Activated naive CD8-positive, alpha-beta T cell treated with anti-CD3 and anti-CD28 coated beads for 36 hours (primary cell): ENCODE measurements at regions not wholly inside any gene's neighbourhood (a gene's known extent, or its start where the extent isn't known, plus 50 kb on each side); places are given as distances from the start of the nearest gene placed in this dataset.
"Not testable (repeated sequence)": the region's sequence is repeated elsewhere in the genome, so short reads cannot be mapped to it uniquely, and the experiment has no call there.

Source experiments
- DNase-seq: peaks from one replicate; pipeline ENCODE4 v3.0.0; 2021
- H3K27ac Mint-ChIP-seq: one replicate; pipeline ENCODE4 v1.8.0; 2022; ENCODE audit warnings: mild to moderate bottlenecking, moderate library complexity, mixed read lengths
- H3K27me3 Mint-ChIP-seq: one replicate; pipeline ENCODE4 v1.8.0; 2022; ENCODE audit warnings: mild to moderate bottlenecking, mixed read lengths
- H3K36me3 Mint-ChIP-seq: one replicate; pipeline ENCODE4 v1.8.0; 2021; ENCODE audit warnings: mild to moderate bottlenecking, mixed read lengths
- H3K4me1 Mint-ChIP-seq: one replicate; pipeline ENCODE4 v1.8.0; 2021; ENCODE audit warnings: mixed read lengths
- H3K4me3 Mint-ChIP-seq: one replicate; pipeline ENCODE4 v1.8.0; 2022; ENCODE audit warnings: mild to moderate bottlenecking, moderate library complexity, mixed read lengths
- H3K9me3 Mint-ChIP-seq: one replicate; pipeline ENCODE4 v1.8.0; 2022; ENCODE audit warnings: mixed read lengths

DNA sequence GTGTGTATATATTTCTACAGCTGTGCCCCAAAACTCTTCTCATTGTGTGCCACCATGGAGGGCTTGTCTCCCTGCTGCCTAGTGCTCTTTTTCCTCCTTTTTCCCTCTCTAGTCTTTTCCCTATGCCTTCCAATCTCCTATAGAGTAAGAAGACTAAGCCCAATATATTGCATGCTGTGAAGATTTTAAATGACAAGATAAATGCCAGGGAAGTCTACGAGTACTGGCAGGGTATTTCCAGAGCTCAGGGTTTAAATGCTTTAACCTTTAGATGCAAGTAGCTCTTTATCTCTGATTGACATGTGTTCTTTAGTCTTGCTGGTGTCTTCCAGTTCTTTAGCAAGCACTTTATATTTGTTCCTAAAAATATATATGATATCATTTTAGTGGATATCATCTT lies 200.7 kb downstream of the SLITRK1 start:
- no peaks in the 10 kb centered on the region for H3K27me3 Mint-ChIP-seq

DNA sequence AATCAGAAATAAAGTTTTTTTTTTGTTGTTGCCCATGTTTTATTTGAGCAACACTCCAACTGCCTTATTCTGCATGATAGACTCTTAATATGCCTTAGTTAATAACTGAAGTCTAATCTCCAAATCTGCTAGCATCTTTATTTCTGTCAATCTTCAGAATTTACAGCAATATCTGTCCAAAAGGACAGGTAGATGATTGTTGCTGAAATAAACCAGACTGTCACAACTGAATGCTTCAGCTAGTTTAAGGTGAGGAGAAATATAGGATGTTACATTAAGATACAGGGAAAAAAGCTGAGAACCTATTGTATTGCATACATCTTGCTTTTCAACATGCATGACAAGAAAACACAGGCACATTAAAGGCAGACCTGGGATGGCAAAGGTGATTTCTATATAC lies 204.3 kb downstream of the SLITRK1 start:
- Mint-ChIP-seq H3K27me3 (no peaks in the 10 kb centered on the region), H3K4me3 (no peak overlapping the region), H3K27ac (no peak overlapping the region), H3K36me3 (no peaks in the 10 kb centered on the region), H3K9me3 (no peaks in the 10 kb centered on the region), H3K4me1 (no peaks in the 10 kb centered on the region)
- no peak for DNase-seq

More for the DNA sequence above, 200.7 kb downstream of the SLITRK1 start:
- no peaks in the 10 kb centered on the region for H3K9me3 Mint-ChIP-seq
- no peak overlapping the region for H3K4me3 Mint-ChIP-seq
- H3K27ac Mint-ChIP-seq = no peak overlapping the region
- no peaks in the 10 kb centered on the region for H3K4me1 Mint-ChIP-seq
- DNase-seq = no peak
- H3K36me3 Mint-ChIP-seq = no peaks in the 10 kb centered on the region

DNA sequence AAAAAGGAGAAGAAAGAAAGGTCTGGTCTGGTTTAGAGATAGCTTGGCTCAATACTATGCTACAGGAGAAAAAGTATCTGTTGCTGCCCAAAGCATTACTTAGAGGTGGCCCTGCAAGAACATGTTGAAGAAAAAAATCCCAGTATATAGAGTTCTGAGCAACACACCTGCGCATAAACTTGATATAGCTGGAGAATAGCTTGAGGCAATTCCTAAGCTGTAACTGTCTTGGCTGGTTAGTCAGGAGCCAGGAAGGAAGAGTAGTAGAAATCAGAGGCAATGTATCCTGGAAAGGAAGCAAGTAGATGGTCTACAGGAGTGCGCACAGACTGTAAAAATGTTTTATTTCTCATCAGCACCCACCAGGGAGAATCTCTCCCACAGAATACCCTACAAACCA lies 209.7 kb downstream of the SLITRK1 start:
- no peak overlapping the region for H3K4me3 Mint-ChIP-seq
- DNase-seq = no peak
- H3K27ac Mint-ChIP-seq = no peak overlapping the region
- H3K9me3 Mint-ChIP-seq = peaks cover 2% of the 10 kb centered on the region
- no peaks in the 10 kb centered on the region for H3K27me3 Mint-ChIP-seq
- H3K4me1 Mint-ChIP-seq = no peaks in the 10 kb centered on the region
- H3K36me3 Mint-ChIP-seq = no peaks in the 10 kb centered on the region

DNA sequence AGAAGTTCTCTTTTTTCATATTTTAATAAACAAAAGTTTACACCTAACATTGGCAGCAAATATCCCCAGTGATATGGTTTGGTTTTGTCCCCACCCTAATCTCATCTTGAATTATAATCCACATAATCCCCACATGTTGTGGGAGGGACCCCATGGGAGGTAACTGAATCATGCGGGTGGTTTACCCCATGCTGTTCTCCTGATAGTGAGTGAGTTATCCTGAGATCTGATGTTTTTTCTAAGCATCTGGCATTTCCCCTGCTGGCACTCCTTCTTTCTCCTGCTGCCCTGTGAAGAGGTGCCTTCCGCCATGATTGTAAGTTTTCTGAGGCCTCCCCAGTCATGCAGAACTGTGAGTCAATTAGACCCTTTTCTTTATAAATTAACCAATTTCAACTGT lies 214.7 kb downstream of the SLITRK1 start:
- H3K4me3 Mint-ChIP-seq = no peak overlapping the region
- H3K36me3 Mint-ChIP-seq = no peaks in the 10 kb centered on the region
- no peaks in the 10 kb centered on the region for H3K4me1 Mint-ChIP-seq
- H3K9me3 Mint-ChIP-seq = peaks cover 2% of the 10 kb centered on the region
- DNase-seq = no peak
- H3K27ac Mint-ChIP-seq = no peak overlapping the region
- no peaks in the 10 kb centered on the region for H3K27me3 Mint-ChIP-seq

DNA sequence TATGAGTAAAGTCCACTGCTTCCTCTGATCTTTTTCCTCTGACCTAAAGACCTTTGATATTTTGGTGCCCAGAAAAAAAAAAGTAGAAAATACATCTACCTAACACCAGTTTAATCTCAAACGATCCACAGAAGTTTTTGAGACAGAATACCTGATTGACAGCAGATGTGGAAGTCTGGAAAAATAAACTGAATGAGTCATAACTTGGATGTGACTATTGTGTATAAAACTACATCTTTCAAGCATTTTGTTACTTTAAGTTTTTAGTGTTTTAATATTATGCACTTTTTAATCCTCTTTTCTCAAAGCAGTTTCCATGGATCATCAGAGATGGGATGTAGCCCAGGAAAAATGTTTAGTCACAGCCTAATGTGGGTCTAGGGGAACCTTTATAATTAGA lies 216.1 kb downstream of the SLITRK1 start:
- no peak overlapping the region for H3K4me3 Mint-ChIP-seq
- H3K4me1 Mint-ChIP-seq = no peaks in the 10 kb centered on the region
- H3K27ac Mint-ChIP-seq = no peak overlapping the region
- peaks cover 2% of the 10 kb centered on the region for H3K9me3 Mint-ChIP-seq
- no peak for DNase-seq
- H3K27me3 Mint-ChIP-seq = no peaks in the 10 kb centered on the region
- no peaks in the 10 kb centered on the region for H3K36me3 Mint-ChIP-seq

DNA sequence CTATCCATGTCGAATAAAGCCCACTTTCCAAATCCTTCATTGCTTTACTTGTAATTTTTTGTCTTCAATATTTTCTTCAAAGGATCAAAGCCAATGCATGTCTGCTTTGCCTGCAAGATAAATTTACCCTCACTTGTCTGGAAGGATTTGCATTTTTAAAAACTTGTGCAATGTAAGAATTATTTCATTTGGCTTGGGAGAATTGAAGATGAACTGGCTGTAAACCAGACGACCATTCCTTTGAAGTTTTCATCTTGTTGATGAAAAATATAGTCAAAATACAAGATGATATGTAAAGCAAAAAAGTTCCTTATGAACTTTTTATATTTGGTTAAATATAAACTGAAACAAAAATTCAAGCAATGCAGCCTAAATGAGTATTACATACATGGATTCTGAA lies 225.0 kb downstream of the SLITRK1 start:
- no peak for DNase-seq
- H3K9me3 Mint-ChIP-seq = no peaks in the 10 kb centered on the region
- no peaks in the 10 kb centered on the region for H3K4me1 Mint-ChIP-seq
- no peaks in the 10 kb centered on the region for H3K27me3 Mint-ChIP-seq
- no peaks in the 10 kb centered on the region for H3K36me3 Mint-ChIP-seq
- H3K4me3 Mint-ChIP-seq = no peak overlapping the region
- no peak overlapping the region for H3K27ac Mint-ChIP-seq

DNA sequence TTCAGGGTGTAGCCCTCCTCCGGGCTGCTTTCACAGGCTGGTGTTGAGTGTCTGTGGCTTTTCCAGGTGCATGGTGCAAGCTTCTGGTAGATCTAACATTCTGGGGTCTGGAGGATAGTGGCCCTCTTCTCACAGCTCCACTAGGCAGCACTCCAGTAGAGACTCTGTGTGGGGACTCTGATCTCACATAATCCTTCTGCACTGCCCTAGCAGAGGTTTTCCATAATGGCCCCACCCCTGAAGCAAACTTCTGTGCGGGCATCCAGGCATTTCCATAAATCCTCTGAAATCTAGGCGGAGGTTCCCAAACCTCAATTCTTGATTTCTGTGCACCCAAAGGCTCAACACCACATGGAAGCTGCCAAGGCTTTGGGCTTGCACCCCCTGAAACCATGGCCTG lies 239.7 kb downstream of the SLITRK1 start:
- H3K4me3 Mint-ChIP-seq, H3K4me1 Mint-ChIP-seq, H3K36me3 Mint-ChIP-seq, H3K27me3 Mint-ChIP-seq, DNase-seq, H3K27ac Mint-ChIP-seq: not testable (repeated sequence)
- peaks cover 14% of the 10 kb centered on the region for H3K9me3 Mint-ChIP-seq

DNA sequence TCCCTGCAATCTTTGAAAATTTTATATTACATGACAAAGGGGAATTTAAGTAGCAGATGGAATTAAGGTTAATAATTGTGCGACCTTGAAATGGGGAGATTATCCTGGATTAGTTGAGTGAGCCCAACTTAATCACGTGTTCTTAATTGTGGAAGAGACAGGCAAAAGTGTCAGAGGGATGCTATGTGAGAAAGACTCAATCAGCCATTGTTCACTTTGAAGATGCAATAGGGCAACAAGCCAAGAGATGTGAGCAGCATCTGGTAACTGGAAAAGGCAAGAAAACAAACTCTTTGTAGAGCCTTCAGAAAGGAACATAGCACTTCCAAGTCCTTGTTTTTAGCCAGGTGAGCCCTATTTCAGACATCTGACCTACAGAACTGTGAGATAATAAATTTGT lies 247.7 kb downstream of the SLITRK1 start:
- peaks cover 2% of the 10 kb centered on the region for H3K9me3 Mint-ChIP-seq
- no peak for DNase-seq
- no peaks in the 10 kb centered on the region for H3K27me3 Mint-ChIP-seq
- H3K36me3 Mint-ChIP-seq = no peaks in the 10 kb centered on the region
- H3K27ac Mint-ChIP-seq = no peak overlapping the region
- H3K4me1 Mint-ChIP-seq = no peaks in the 10 kb centered on the region
- H3K4me3 Mint-ChIP-seq = no peak overlapping the region

DNA sequence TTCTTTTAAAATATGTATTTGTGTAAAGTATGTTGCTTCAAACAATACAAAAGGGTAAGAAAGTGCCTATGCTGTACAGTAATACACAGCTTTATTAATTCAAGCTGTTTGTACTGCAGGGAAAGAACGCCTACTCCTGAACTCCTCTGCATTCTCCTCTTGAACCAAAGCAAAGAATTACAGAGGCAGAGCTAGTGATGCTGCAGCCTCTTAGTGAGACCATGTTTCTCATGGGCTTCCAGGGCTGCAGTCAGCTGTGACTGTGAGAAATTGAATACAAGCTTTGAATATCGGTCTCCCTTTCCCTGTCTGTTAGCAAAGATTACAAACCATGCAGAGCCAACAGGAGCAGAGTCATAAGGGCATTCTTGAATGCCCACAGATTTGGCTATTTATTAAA lies 248.5 kb downstream of the SLITRK1 start:
- DNase-seq = no peak
- Mint-ChIP-seq H3K4me3 (no peak overlapping the region), H3K27me3 (no peaks in the 10 kb centered on the region), H3K4me1 (no peaks in the 10 kb centered on the region), H3K27ac (no peak overlapping the region), H3K36me3 (no peaks in the 10 kb centered on the region), H3K9me3 (no peaks in the 10 kb centered on the region)

DNA sequence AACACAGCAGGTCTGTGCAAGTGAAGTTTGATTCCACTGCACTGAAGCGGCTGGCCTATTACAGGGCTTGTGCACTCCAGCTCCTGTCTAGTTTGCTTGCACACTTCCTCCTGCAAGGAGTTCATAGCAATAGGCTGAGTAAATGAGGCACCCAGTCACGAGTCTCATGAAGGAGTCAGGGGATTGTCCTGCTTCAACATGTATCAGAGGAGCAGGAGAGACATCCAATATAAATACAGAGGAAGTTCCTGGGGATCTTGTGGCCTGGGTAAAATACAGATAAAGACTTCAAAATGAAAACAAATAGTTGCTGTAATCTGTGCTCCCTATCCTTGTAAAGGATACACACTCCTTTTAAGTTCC lies 259.9 kb downstream of the SLITRK1 start:
- Mint-ChIP-seq H3K9me3 (peaks cover 6% of the 10 kb centered on the region), H3K4me1 (no peaks in the 10 kb centered on the region), H3K36me3 (no peaks in the 10 kb centered on the region), H3K4me3 (no peak overlapping the region), H3K27me3 (no peaks in the 10 kb centered on the region), H3K27ac (no peak overlapping the region)
- DNase-seq = no peak

DNA sequence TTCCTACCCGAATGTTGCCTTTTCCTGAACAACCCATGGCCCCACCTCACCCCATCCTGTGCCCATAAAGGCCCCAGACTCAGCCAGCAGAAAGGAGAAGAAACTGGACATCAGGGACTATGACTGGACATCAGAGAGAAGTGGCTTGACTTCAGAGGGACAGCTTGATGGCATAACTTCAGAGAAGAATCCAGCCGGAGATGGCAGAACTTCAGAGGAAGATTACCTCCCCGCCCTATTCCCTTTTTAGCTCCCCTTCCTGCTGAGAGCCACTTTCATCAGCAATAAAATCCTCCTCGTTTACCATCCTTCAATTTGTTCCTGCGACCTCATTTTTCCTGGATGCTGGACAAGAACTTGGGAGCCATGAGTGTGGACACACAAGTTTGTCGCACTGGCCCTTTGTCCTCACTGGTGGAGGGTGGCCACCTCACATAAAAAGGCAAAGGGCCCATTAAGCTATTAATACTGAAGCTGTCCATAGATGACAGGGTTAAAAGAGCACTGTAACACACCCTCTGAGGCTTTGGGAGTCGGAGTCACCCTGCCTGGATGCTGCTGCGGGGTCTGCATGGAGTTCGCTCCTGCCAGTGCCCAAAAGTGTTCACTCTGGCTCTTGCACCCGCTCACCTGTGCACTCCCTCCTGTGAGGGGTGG lies 260.4 kb downstream of the SLITRK1 start:
- Mint-ChIP-seq H3K36me3 (no peaks in the 10 kb centered on the region), H3K4me1 (no peaks in the 10 kb centered on the region), H3K27ac (no peak overlapping the region), H3K27me3 (no peaks in the 10 kb centered on the region), H3K9me3 (peaks cover 6% of the 10 kb centered on the region), H3K4me3 (no peak overlapping the region)
- no peak for DNase-seq

DNA sequence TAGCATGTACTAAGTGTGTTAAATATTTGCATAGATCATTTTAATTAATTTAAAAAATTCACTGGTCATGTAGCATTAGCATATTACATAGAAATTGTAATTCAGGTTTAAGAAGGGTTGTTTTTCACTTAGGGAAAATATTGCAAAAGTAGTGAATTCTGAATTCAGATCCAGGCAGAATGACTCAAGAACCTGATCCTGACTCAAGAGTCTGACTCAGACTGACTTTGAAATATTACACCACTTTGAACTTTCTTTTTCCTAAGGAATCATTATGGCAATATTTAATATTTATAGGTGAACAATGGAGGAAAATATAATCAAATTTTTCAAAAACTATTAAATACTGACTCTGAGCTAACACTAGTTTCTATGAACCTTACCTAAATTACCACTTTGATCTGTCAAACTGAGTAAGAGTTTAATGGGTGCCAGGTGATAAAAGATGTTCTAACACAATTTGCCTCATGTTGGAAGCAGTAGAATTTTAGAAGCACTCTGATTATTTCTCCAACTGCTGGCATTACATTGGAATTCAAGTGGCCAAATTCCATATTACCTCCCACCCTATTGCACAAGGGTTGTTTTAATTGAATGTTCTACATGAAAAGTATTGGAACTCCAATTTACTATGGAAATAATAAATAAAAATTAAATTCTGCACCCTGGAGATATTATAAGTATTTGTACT lies 261.6 kb downstream of the SLITRK1 start:
- no peak overlapping the region for H3K27ac Mint-ChIP-seq
- peaks cover 6% of the 10 kb centered on the region for H3K9me3 Mint-ChIP-seq
- H3K27me3 Mint-ChIP-seq = no peaks in the 10 kb centered on the region
- DNase-seq = no peak
- no peak overlapping the region for H3K4me3 Mint-ChIP-seq
- H3K4me1 Mint-ChIP-seq = no peaks in the 10 kb centered on the region
- no peaks in the 10 kb centered on the region for H3K36me3 Mint-ChIP-seq

DNA sequence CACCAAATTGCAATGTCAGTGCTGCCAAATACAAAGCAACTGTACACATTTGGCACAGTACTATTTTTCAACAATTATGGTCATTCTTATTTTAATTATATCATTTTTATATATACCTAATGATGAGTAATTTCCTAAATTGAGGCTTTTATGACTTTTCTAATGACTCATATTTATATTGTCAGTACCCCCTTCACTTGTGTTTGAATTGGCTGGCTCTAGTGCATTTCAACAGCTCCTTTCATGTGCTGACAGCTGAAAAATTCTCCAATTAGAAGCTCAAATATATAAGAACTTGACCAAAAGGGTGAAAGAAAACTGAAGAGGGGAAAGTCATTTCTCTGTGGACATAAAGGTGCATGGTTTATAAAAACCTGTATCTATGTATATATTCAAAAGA lies 263.3 kb downstream of the SLITRK1 start:
- no peaks in the 10 kb centered on the region for H3K36me3 Mint-ChIP-seq
- no peaks in the 10 kb centered on the region for H3K4me1 Mint-ChIP-seq
- peaks cover 11% of the 10 kb centered on the region for H3K9me3 Mint-ChIP-seq
- no peak for DNase-seq
- no peak overlapping the region for H3K27ac Mint-ChIP-seq
- no peaks in the 10 kb centered on the region for H3K27me3 Mint-ChIP-seq
- no peak overlapping the region for H3K4me3 Mint-ChIP-seq

DNA sequence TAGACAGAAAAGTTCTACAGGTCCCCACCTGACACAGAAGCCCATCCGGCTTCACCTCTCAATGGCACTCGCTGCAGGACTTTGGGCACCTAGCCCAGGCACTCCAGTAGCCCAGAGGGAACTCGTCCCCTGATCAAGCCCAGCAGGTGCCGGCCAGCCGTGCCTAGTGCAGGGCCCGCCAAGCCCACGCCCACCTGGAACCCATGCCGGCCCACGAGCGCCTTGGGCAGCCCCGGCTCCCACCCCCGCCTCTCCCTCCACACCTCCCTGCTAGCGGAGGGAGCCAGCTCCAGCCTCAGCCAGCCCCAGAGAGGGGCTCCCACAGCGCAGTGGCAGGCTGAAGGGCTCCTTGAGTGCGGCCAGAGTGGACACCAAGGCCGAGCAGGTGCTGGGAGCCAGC lies 268.8 kb downstream of the SLITRK1 start:
- H3K27me3 Mint-ChIP-seq = no peaks in the 10 kb centered on the region
- H3K27ac Mint-ChIP-seq = no peak overlapping the region
- DNase-seq = no peak
- no peaks in the 10 kb centered on the region for H3K4me1 Mint-ChIP-seq
- no peak overlapping the region for H3K4me3 Mint-ChIP-seq
- peaks cover 12% of the 10 kb centered on the region for H3K9me3 Mint-ChIP-seq
- peaks cover 3% of the 10 kb centered on the region for H3K36me3 Mint-ChIP-seq

DNA sequence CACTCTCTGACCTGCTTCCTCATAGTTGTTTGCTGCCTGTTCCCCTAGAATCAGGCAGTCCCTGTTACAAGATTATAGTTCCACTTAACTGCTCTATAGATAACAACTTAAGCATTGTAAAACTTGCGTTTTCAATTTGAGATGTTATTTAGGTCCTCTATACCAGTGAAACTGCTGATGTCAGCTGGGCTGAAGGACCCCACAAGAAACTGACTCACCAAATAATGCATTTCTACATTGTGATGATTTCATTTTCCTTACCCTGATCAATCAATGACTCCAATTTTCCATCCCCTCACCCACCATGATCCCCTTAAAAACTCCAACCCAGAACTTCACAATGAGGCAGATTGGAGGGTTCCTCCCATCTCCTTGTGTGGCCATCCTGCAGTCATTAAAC lies 280.7 kb downstream of the SLITRK1 start:
- peaks cover 7% of the 10 kb centered on the region for H3K9me3 Mint-ChIP-seq
- H3K36me3 Mint-ChIP-seq = no peaks in the 10 kb centered on the region
- DNase-seq = no peak
- no peak overlapping the region for H3K27ac Mint-ChIP-seq
- no peaks in the 10 kb centered on the region for H3K27me3 Mint-ChIP-seq
- H3K4me1 Mint-ChIP-seq = no peaks in the 10 kb centered on the region
- H3K4me3 Mint-ChIP-seq = no peak overlapping the region

DNA sequence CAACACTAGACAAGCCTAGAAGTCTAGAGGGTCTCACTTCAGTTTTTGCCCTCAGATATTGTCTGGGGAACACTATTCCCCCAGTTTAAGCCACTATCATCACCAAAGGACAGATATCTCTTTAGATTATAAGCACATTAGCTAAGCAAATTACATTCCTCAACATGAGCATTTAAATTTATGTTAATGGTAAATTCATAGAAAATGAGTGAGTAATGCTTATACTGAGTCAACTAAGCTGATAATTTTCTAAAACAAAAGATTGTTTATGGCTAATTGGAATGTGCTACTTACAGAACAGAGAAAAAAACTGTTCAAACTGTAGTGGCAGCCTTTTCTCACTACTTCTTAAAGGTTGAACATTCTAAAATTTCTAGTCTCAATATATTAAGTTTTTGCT lies 290.2 kb downstream of the SLITRK1 start:
- no peak overlapping the region for H3K27ac Mint-ChIP-seq

More for the DNA sequence above, 290.2 kb downstream of the SLITRK1 start:
- Mint-ChIP-seq H3K36me3 (no peaks in the 10 kb centered on the region), H3K4me1 (no peaks in the 10 kb centered on the region), H3K27me3 (no peaks in the 10 kb centered on the region), H3K9me3 (no peaks in the 10 kb centered on the region), H3K4me3 (no peak overlapping the region)
- no peak for DNase-seq
